Left renal cortex interstitium (tissue), 4 donors: ENCODE measurements at regions not wholly inside any gene's neighbourhood (a gene's known extent, or its start where the extent isn't known, plus 50 kb on each side); places are given as distances from the start of the nearest gene placed in this dataset.
"Not testable (repeated sequence)": the region's sequence is repeated elsewhere in the genome, so short reads cannot be mapped to it uniquely, and the experiment has no call there.

Experiments
- DNase-seq, 4 donors: peaks; one replicate each; pipeline ENCODE4 v3.0.0-alpha.2; 2013; ENCODE audit warnings: low read depth in 4 of 4, low spot score in 2 of 4, missing footprints in 1 of 4

- no peak for DNase-seq
Observed at GRCh38 chr6:95848717-95849116, 167.1 kb upstream of the FUT9 start.

- DNase-seq, result no peak
Observed at GRCh38 chr6:95856876-95857364, 158.9 kb upstream of the FUT9 start.

GRCh38 chr6:95865857-95866256, 149.9 kb upstream of the FUT9 start:
- no peak for DNase-seq

GRCh38 chr6:95866732-95867131, 149.0 kb upstream of the FUT9 start:
- DNase-seq, result no peak

- DNase-seq, result no peak
Observed at GRCh38 chr6:95867205-95867604, 148.6 kb upstream of the FUT9 start.

GRCh38 chr6:95877480-95877879, 138.3 kb upstream of the FUT9 start:
- DNase-seq, result no peak

GRCh38 chr6:95879856-95880255, 135.9 kb upstream of the FUT9 start:
- no peak for DNase-seq

GRCh38 chr6:95882371-95882770, 133.4 kb upstream of the FUT9 start:
- no peak for DNase-seq

- not testable (repeated sequence) for DNase-seq
Observed at GRCh38 chr6:95888711-95889110, 127.1 kb upstream of the FUT9 start.

- no peak for DNase-seq
Observed at GRCh38 chr6:95905132-95905531, 110.6 kb upstream of the FUT9 start.

- DNase-seq, result no peak
Observed at GRCh38 chr6:95917034-95917433, 98.7 kb upstream of the FUT9 start.

- no peak for DNase-seq
Observed at GRCh38 chr6:95923518-95923917, 92.3 kb upstream of the FUT9 start.

- no peak for DNase-seq
Observed at GRCh38 chr6:95935736-95936135, 80.0 kb upstream of the FUT9 start.

- no peak for DNase-seq
Observed at GRCh38 chr6:95946906-95947305, 68.9 kb upstream of the FUT9 start.

- no peak for DNase-seq
Observed at GRCh38 chr6:95948324-95948723, 67.5 kb upstream of the FUT9 start.

- DNase-seq, result no peak
Observed at GRCh38 chr6:95949985-95950384, 65.8 kb upstream of the FUT9 start.

GRCh38 chr6:95958686-95959085, 57.1 kb upstream of the FUT9 start:
- no peak for DNase-seq

- no peak for DNase-seq
Observed at GRCh38 chr6:95959261-95959660, 56.5 kb upstream of the FUT9 start.
